Forelimb muscle (tissue), 1 donor: ENCODE measurements at regions not wholly inside any gene's neighbourhood (a gene's known extent, or its start where the extent isn't known, plus 50 kb on each side); places are given as distances from the start of the nearest gene placed in this dataset.

Experiments used
- DNase-seq: peaks from one replicate; pipeline ENCODE4 v3.0.0-alpha.2; 2013; ENCODE audit warnings: low read depth

DNA sequence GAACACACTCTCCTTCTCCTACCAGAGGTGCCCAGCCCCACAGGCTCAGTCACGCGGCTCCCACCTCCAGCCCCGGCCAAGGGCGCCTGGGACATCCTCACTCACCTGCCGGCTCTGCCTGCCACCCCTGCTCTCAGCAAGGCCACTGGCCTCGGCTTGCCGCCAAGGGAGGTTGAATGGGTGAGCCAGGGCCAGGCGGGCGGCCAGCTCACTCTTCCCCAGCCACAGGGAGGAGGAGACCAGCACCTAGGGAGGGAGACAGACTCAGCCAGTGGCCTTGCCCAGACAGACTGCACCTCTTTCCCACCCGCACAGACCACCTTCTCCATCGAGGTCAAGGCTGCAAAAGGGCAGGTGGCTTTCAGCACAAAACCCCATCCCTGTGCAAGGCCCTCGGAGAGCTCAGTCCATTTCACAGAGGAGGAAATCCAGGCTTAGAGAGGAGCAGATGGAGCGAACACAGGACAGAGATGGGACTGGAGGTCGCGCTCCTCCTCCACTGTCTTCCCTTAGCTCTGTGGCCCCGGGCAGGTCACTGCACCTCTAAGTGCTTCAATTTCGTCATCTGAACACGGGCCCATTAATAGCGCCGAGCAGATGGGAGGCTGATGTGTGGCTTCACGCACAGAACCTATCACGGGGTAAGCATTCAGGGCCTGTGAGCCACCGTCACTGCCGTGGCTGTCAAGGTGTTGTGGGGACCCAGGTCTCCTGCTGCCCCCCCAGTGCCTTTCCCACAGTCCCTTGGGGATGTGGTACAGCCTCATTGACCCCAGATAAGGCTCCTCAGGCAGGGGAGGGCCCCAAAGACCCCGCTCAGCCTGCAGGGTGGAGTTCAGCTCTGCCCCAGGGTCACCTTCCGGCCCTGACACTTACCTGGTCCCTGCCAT is 56.1 kb downstream of the RMI2 start:
- no peak for DNase-seq

DNA sequence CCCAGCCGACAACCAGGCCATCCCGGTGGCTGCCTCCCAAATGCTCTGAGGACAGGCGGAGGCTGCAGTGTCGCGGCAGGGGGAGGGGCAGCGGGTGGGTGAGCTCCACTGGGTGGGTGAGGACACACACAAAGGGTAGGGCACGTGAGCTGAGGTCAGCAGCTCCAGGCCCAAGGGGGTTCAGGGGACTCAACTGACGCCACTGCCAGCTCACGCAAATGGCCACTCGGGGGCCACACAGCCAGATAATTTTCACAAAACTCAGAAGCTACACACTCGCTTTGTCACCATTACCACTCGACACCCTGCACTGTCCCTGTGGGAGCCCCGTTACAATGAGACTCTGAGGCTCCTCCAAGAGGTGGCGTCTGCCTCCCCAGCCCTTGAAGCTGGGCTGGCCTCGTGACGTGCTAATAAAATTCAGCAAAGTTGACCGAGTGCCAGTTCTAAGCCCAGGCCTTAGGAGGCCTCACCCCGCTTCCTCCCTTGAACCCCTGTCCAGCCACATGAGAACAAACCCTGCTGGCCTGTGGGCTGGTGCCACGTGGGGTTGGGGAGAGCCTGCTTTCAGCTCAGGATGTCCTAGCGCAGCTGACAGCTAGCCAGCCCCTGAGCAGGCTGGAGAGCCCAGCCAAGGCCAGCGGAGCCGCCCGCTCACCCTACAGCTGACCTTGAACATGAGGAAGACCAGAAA is 56.9 kb downstream of the RMI2 start:
- DNase-seq: no peak

DNA sequence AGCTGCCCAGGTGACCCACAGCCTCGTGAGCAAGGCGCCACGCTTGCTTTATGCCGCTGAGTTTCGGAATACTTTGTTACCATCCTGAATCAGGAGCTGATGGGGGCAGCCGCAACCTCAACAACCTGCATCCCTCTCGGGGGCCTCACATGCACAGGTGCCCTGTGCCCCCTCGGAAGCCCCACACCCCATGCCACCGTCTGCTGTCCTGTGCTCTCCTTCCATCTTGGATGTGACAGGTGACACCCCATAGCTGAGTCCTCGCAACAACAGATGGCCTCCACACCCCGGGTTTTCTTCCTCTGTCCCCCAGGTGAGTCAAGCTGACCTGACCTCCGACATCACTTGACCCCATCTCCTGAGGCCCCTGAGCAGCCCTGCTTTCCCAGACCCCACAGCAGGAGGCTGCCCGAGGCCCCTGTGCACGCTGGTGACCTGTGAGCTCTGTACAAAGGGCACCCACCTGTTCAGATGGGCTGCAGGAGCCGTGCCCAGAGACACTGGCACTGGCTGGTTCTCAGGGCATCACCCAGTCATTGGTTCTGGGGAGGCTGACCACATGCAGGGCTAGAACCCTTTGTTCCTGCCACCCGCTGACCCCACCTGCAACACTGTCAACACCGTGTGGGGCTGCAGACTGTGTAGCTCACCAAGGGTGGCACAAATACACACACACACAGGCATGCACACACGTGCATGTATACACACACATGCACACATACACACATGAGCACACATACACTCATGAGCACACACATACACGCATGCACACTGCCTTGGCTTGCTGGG is 57.7 kb downstream of the RMI2 start:
- DNase-seq: no peak

DNA sequence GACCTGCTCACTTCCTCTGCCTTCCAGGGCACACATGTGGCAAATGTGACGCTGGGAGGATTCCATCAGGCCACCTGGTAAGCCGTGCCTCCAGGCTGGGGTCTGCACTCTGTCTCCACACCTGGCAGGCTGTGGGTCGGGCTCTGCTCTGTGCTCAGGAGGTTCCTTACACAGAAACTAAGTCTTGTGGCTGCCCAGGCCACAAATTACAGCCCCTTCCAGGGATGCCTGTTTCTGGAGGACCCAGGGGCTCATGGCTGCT is 58.2 kb downstream of the RMI2 start:
- no peak for DNase-seq

DNA sequence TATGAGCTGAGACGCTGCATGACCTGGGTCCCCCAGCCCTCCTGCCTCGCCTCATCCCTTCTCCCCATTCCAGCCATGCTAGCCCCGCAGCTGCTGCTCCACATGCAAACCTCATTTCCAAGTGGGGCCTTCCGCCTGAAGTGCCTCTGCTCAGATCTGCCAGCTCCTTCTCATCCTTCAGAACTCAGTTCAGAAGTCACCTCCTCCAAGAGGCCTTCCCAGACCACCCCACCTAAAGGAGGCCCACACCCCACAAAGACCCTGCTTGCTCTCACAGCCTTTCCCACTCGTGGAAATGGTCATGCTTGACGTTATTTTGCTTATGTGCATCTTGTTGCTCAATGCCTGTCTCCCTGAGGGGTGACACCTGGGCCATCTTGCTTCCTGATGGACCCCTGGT is 58.7 kb downstream of the RMI2 start:
- DNase-seq: no peak

DNA sequence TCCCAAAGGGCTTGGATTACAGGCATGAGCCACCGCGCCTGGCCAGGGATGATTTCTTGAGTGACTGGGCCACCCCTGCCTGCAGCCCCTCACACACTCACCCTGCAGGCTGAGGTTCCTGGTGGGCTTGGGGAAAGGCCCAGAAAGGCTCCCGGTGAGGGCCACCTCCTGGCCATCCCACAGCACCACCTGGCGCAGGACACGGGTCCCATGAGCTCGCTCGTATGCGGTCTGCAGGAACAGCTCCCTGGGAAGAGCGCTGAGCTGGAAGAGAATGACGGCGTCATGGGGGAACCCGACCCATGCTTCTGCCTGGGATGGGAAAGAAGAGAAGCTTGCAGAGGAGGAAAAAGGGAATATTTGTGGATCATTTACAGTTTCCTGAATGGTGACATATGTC is 59.3 kb downstream of the RMI2 start:
- DNase-seq: no peak

DNA sequence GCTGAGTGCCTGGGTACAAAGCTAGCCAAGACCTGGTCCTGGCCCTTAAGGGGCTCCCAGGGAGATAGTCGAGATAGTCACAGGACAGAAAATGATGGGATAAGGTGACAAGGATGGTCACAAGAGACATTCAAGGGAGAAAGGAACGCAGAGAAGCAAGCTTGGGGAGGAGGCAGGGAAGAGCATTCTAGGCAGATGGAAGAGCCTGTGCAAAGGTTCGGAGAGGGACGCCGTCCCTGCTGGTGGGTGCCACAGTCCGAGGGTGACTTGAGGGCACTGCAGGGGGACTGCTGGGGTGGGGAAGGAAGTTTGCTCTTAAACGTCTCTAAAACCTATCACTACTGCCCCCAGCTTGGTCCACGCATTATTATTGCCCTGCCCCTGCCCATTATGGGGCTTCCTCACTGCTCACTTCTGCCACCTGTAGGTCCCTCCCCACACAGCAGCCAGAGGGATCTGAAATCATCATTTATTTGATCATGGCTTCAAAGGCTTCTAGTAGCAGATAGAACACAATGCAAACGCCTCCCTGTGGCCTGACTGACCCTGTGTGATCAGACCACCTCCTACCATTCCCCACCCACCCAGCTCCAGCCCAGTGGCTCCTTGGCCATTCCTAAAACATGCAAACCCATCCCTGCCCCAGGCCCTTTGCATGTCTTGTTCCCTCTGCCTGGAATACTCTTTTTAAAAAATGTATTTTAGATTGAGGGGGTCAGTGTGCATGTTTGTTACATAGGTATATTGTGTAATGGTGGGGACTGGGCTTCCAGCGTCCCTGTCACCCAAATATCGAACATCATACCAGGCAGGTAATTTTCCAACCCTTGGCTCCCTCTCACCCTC is 60.3 kb downstream of the RMI2 start:
- DNase-seq: no peak

DNA sequence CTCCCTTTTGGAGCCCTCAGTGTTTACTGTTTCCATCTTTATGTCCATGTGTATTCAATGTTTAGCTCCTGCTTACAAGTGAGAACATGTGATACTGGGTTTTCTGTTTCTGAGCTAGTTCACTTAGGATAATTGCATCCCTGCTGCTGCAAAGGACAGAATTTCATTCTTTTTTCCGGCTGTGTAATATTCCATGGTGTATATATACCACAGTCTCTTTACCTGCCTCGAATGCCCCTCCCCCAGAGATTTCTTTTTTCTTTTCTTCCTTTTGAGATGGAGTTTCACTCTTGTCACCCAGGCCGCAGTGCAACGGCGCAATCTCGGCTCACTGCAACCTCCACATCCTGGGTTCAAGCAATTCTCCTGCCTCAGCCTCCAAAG is 60.9 kb downstream of the RMI2 start:
- no peak for DNase-seq

DNA sequence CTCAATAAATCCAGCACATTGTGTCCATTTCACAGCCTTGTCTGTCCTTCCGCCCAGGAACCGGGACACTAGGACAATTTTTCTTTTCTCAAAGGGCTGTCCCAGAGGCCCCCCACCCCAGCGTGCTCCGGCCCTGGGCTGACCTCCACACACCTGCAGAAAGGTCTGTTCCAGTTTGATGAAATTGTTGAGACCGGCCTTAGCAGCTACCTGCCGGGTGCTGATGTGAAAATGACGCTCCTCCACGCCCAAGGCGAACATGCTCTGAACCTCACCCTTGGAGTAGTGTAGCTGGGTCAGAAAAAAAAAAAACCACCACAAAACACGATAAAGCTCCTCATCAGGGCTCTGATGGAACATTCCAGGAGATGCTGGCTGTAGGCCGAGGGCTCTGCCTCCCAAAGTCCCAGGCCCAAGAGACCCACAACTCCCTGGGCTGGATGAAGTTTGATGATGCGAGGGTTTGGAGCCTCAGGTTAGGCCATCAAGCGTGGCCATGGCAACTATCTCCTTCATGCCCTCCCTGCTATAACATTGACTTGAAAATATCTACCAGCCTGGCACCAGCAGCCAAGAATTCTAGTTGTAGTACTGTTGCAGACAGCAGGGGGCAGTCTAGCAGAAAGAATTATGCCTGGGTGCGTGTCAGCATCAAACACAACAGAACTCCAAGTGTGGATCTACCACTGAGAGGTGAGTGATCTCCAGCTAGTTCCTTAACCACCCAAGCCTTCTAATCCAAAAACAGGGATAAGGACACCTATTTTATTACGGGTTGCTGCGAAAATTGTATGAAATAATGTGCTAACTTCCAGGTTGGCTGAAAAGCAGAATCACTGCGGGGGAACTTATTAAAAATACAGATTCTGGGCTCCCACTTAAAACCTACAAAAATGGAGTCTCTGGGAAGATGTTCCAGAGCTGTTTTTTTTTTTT is 62.1 kb downstream of the RMI2 start:
- no peak for DNase-seq

DNA sequence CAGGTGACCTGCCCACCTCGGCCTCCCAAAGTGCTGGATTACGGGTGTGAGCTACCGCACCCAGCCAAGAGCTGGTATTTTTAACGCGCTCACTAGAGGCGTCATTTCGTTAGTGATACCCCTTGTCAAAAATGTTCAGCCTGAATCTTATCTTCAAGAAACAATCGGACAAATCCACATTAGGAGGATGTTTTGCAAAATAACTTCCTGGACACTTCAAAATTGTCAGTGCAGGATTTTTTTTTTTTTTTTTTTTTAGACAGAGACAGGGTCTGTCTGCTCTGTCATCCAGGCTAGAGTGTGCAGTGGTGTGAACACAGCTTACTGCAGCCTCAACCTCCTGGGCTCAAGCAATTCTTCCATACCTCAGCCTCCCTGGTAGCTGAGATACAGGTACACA is 63.0 kb downstream of the RMI2 start:
- DNase-seq: no peak

DNA sequence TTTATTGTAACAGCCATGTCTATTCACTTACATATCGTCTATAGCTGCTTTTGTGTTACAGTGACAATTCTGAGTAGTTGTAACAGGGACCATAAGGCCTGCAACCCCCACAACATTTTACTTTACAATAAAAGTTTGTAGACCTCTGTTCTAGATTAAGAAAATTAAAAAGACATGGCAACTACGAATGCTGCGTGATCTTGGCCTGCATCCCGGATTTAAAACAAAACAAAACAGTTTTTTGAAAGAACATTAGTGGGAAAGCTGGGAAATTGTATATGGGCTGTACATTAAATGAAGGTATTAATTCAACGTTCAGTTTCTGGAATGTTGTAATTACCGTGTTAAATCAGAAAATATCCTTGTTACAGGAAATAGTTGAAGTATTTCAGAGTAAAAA is 64.1 kb downstream of the RMI2 start:
- DNase-seq: no peak

DNA sequence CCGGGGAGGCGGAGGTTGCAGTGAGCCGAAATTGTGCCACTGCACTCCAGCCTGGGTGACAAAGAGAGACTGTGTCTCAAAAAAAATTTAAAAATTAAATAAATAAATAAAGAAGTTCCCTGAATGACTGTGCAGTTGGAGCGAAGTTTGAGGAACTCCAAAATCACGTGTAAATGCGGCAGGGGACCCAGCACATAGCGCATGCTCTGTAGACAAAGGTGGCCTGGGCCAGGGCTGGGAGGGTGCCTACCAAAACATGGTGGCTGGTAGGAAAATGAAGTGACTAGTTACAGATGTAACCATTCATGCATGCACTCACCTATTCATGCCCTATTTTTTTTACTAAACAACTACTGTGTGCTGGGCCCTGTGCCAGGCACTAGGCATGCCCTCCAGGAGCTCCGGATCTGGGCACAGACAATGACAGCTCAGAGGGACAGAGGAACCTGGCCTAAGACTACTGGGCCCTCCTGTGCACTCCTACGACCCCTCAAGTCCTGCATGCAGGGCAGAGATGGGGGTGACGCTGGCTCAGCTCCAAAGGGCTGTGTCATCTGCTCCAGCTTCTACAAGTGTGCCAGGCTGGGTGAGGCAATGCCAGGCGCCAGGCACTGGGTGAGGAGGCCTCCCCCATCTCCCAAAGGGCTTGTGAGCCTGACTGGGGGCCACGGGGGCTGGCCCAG is 65.3 kb downstream of the RMI2 start:
- no peak for DNase-seq

DNA sequence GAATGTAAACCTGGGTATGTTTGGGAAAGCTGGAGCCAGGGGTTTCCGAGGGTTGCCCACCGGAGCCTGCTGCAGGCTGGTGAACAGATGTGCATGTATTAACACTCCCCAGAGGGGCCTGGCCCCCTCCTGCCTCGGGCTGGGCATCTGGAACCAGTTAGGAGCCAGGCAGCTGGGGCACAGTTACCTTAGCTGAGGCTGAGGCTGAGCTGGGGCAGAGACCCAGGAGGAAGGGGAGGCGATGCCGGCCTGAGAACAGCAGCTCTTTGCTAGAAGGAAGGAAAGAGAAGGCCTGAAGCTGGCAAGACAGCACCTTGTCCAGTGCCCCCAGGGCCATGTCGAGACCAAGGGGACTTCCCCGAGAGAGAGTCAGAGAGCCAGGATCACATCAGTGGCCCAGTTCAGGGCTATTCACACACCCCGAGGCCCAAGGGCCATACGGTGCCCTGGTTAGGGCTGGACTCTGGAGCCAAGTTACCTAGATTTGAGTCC is 65.8 kb downstream of the RMI2 start:
- DNase-seq: no peak

DNA sequence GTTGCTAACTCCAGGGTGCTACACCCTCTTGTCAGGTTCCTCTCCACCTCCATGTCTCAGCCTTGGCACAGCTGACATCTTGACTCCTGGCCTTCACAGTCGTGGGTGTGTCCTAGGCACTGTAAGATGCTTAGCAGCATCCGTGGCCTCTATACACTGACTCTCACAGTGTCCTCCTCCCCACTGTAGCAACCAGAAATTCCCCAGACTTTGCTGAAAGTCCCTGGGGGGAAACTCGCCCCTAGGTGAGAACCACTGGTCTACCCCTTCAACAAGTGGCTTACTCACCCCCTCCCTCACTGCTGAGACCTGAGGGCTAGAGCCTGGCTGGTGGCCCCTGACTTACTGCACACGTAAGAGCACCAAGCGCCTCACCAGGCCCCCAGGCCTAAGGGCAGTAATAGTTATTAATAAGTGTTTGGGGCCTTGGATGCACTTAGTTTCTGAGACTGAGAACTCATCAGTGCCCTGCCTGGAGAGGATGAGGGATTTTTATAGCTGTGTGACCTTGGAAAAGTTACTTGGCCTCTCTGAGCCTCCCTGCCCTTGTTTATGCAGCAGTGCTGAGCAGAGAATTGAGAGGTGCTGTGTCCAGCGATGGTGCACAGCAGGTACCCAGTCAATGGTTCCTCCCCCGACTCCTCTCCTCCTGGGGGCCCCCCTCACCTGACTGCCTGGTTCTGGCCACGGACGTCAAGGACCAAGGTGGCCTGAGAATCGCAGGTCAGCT is 67.1 kb downstream of the RMI2 start:
- no peak for DNase-seq

DNA sequence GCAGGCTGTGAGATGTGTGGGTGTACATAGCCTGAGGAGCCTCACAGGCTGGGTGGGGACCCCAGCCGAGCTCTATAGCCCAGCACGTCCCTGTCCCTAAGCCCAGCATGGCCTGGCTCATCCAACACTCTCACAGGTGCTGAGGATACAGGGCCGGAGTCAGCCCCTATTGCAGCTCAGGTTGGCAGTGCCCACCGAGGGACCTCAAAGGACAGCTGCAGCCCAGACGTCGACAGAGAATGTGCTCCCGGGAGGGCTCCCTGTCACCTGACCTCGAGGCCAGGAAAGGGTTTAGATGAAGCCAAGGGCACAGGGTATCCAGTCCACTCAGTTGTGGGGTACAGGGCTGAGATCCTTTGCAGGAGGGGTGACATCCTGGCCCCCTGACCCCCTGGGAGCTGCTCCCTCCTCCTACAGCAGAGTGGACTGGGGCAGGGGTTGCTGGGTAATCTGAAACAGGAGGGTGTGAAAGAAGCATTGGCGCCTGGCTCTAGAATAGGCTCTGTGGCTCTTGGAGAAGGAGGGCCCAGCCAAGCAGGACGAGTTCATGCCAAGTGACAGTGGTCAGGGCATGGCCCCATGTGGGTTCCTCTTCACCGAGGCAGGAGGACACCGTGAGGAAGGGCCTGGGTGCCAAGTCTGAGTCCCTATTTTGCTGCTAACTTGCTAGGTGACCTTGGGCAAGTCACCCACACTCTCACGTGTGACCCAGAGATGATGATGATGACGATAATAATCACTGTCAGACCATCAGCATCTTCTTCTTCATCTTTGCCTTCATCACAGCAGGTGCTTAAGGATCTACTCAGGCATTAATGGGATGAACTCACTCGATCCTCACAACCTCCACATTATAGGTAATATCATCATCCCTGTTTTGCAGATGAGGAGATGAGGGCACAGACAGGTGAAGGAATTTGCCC is 68.0 kb downstream of the RMI2 start:
- DNase-seq: no peak

DNA sequence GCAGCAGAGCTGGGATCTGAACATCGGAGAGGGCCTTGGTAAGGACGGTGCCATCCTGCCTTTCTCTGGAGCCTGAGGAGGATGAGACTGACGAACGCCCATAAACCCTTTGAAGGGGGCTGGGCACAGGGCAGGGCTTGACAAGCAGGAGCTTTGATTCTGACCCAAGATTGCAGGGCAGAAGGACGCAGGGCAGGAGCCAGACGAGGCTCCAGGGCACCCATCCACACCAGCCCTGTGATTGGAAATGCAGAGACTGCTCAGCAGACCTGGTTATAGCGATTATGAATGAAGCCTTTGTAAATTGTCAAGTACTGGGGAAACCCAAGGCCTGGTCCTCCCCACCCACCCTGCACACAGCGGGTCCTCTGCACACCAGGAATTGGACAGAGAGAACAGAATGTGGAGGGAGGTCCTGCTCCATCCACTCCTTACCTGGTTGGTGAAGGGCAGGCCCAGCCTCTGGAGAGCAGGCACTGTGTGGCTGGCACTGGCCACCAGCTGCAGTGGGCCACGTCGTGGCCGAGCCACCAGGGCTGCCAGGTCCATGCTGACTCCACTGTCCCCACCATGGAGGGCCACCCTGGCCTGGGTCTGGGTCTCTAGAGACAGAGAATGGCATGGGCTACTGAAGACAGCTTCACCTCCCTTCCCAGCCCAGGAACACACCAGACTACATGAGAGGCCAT is 68.8 kb downstream of the RMI2 start:
- no peak for DNase-seq
